H1 (cell line): ENCODE measurements at regions not wholly inside any gene's neighbourhood (a gene's known extent, or its start where the extent isn't known, plus 50 kb on each side); places are given as distances from the start of the nearest gene placed in this dataset.

Experiments
- CBX5 ChIP-seq: fragments of 300-800, 300-1000 bp; sonication (generic); IDR thresholded peaks from 2 replicates; pipeline ENCODE4 v1.7.1; 2016; ENCODE audit warnings: antibody characterized with exemption, low read length, low read depth
- CBX8 ChIP-seq: fragments of 300-800, 300-1000 bp; sonication (generic); IDR thresholded peaks from 2 replicates; pipeline ENCODE4 v1.7.1; 2016; ENCODE audit warnings: low read depth, low read length, borderline replicate concordance
- CEBPB ChIP-seq: IDR thresholded peaks from 2 replicates; pipeline ENCODE4 v1.6.1; 2012; ENCODE audit warnings: low read depth, low read length
- KDM5A ChIP-seq: fragments of 200-600 bp; IDR thresholded peaks from 2 replicates; pipeline ENCODE4 v1.7.1; 2012; ENCODE audit warnings: mild to moderate bottlenecking, low read length, inconsistent platforms, mixed read lengths
- RNF2 ChIP-seq: fragments of 200-900, 300-1000 bp; sonication (generic); IDR thresholded peaks from 2 replicates; pipeline ENCODE4 v1.7.1; 2016; ENCODE audit warnings: borderline replicate concordance, low read depth, mild to moderate bottlenecking, antibody characterized with exemption, low read length; ENCODE audit not compliant: poor library complexity, severe bottlenecking; ENCODE audit errors: missing control alignments
- SIRT6 ChIP-seq: IDR thresholded peaks from one replicate; pipeline ENCODE4 v1.7.1; 2012; ENCODE audit warnings: low read length, inconsistent platforms
- SP1 ChIP-seq: IDR thresholded peaks from 2 replicates; pipeline ENCODE4 v1.6.1; 2011; ENCODE audit warnings: low read depth, low read length
- ZNF274 ChIP-seq: IDR thresholded peaks from 2 replicates; pipeline ENCODE4 v1.7.0; 2012; ENCODE audit warnings: low read length, borderline replicate concordance; ENCODE audit errors: extremely low read depth
- TF ChIP-seq, protein P1 (sequence below): fragments of 300-600 bp; sonication (generic); IDR thresholded peaks from 2 replicates; pipeline ENCODE4 v1.7.1; 2012; ENCODE audit warnings: low read length, moderate library complexity, mild to moderate bottlenecking, inconsistent platforms; ENCODE audit not compliant: insufficient replicate concordance
- TF ChIP-seq, protein P2 (sequence below): IDR thresholded peaks from 2 replicates; pipeline ENCODE4 v1.6.1; 2011; ENCODE audit warnings: low read length, improper control_type of control experiment

DNA sequence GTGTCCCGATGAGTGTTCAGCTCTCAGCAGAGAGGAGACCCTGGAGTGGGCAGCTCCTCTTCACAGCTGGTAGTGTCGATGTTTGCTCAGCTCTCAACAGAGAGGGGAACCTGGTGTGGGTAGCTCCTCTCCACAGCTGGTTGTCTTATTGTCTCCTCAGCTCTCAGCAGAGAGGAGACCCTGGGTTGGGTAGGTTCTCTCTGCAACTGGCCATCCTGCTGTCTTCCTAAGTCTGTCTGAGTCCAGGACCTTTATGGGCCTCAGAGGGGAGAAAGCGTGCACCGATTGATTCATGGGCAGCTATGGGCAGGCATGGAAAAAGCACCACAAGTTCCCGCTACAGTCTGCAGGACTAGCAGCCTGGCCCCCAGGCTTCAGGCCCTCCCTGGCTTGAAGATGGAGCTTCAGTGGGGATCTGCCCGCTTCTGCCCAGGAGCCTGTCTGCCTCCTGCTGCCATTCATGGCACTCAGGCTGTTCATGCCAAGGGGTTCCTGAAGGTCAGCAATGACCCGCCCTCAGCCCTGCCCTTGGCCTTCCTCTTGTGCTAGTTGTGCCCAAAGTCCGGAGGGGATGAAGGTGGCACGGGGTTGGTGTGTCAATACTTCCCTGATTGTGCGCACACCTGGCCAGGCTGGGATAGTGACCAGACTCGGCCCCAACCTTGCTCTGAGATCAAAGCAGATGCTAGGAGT, 224.2 kb downstream of the KCNC2 start (continued):
- TF ChIP-seq, protein P1, sequence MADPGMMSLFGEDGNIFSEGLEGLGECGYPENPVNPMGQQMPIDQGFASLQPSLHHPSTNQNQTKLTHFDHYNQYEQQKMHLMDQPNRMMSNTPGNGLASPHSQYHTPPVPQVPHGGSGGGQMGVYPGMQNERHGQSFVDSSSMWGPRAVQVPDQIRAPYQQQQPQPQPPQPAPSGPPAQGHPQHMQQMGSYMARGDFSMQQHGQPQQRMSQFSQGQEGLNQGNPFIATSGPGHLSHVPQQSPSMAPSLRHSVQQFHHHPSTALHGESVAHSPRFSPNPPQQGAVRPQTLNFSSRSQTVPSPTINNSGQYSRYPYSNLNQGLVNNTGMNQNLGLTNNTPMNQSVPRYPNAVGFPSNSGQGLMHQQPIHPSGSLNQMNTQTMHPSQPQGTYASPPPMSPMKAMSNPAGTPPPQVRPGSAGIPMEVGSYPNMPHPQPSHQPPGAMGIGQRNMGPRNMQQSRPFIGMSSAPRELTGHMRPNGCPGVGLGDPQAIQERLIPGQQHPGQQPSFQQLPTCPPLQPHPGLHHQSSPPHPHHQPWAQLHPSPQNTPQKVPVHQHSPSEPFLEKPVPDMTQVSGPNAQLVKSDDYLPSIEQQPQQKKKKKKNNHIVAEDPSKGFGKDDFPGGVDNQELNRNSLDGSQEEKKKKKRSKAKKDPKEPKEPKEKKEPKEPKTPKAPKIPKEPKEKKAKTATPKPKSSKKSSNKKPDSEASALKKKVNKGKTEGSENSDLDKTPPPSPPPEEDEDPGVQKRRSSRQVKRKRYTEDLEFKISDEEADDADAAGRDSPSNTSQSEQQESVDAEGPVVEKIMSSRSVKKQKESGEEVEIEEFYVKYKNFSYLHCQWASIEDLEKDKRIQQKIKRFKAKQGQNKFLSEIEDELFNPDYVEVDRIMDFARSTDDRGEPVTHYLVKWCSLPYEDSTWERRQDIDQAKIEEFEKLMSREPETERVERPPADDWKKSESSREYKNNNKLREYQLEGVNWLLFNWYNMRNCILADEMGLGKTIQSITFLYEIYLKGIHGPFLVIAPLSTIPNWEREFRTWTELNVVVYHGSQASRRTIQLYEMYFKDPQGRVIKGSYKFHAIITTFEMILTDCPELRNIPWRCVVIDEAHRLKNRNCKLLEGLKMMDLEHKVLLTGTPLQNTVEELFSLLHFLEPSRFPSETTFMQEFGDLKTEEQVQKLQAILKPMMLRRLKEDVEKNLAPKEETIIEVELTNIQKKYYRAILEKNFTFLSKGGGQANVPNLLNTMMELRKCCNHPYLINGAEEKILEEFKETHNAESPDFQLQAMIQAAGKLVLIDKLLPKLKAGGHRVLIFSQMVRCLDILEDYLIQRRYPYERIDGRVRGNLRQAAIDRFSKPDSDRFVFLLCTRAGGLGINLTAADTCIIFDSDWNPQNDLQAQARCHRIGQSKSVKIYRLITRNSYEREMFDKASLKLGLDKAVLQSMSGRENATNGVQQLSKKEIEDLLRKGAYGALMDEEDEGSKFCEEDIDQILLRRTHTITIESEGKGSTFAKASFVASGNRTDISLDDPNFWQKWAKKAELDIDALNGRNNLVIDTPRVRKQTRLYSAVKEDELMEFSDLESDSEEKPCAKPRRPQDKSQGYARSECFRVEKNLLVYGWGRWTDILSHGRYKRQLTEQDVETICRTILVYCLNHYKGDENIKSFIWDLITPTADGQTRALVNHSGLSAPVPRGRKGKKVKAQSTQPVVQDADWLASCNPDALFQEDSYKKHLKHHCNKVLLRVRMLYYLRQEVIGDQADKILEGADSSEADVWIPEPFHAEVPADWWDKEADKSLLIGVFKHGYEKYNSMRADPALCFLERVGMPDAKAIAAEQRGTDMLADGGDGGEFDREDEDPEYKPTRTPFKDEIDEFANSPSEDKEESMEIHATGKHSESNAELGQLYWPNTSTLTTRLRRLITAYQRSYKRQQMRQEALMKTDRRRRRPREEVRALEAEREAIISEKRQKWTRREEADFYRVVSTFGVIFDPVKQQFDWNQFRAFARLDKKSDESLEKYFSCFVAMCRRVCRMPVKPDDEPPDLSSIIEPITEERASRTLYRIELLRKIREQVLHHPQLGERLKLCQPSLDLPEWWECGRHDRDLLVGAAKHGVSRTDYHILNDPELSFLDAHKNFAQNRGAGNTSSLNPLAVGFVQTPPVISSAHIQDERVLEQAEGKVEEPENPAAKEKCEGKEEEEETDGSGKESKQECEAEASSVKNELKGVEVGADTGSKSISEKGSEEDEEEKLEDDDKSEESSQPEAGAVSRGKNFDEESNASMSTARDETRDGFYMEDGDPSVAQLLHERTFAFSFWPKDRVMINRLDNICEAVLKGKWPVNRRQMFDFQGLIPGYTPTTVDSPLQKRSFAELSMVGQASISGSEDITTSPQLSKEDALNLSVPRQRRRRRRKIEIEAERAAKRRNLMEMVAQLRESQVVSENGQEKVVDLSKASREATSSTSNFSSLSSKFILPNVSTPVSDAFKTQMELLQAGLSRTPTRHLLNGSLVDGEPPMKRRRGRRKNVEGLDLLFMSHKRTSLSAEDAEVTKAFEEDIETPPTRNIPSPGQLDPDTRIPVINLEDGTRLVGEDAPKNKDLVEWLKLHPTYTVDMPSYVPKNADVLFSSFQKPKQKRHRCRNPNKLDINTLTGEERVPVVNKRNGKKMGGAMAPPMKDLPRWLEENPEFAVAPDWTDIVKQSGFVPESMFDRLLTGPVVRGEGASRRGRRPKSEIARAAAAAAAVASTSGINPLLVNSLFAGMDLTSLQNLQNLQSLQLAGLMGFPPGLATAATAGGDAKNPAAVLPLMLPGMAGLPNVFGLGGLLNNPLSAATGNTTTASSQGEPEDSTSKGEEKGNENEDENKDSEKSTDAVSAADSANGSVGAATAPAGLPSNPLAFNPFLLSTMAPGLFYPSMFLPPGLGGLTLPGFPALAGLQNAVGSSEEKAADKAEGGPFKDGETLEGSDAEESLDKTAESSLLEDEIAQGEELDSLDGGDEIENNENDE, result no peak
- TF ChIP-seq KDM5A (no peak), SP1 (no peak), RNF2 (no peak), SIRT6 (no peak), CBX8 (no peak), CBX5 (no peak), ZNF274 (no peak), CEBPB (no peak)
- TF ChIP-seq, protein P2, sequence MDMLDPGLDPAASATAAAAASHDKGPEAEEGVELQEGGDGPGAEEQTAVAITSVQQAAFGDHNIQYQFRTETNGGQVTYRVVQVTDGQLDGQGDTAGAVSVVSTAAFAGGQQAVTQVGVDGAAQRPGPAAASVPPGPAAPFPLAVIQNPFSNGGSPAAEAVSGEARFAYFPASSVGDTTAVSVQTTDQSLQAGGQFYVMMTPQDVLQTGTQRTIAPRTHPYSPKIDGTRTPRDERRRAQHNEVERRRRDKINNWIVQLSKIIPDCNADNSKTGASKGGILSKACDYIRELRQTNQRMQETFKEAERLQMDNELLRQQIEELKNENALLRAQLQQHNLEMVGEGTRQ, result no peak
